ENCODE measurements at regions not wholly inside any gene's neighbourhood (a gene's known extent, or its start where the extent isn't known, plus 50 kb on each side); places are given as distances from the start of the nearest gene placed in this dataset.

- TF ChIP-seq CTCF (IDR thresholded peaks at IDR 0.05), result no peak
- no peak for TF ChIP-seq POLR2A (IDR thresholded peaks at IDR 0.05)
Measured at GRCh38 chr2:180416627-180417026, 409.5 kb upstream of the CWC22 start.
